IPS DF 6.9 (cell line): ENCODE measurements at regions not wholly inside any gene's neighbourhood (a gene's known extent, or its start where the extent isn't known, plus 50 kb on each side); places are given as distances from the start of the nearest gene placed in this dataset.

Experiments used
- DNase-seq: peaks from one replicate; pipeline ENCODE4 v3.0.0-alpha.2; 2013; ENCODE audit warnings: low read depth, low spot score
- H3K27ac ChIP-seq: one replicate; pipeline ENCODE4 v1.5.1; 2013; ENCODE audit warnings: low read length, control low read depth
- H3K27me3 ChIP-seq: 2 replicates; pipeline ENCODE4 v1.6.1; 2013; ENCODE audit warnings: mild to moderate bottlenecking, low read length; ENCODE audit not compliant: control insufficient read depth, insufficient read depth
- H3K36me3 ChIP-seq: 2 replicates; pipeline ENCODE4 v1.6.1; 2013; ENCODE audit warnings: low read length; ENCODE audit not compliant: control insufficient read depth, insufficient read depth
- H3K4me1 ChIP-seq: 2 replicates; pipeline ENCODE4 v1.6.1; 2013; ENCODE audit warnings: low read length; ENCODE audit not compliant: control insufficient read depth, insufficient read depth
- H3K4me3 ChIP-seq: 2 replicates; pipeline ENCODE4 v1.5.1; 2013; ENCODE audit warnings: mild to moderate bottlenecking, low read length
- H3K9me3 ChIP-seq: 2 replicates; pipeline ENCODE4 v1.6.1; 2013; ENCODE audit warnings: low read length, inconsistent platforms; ENCODE audit not compliant: control insufficient read depth, insufficient read depth
- WGBS: extraction: QIAGEN DNeasy Blood & Tissue Kit; methylation state at CpG from one replicate; pipeline ENCODE4 v1.1.7; 2013; ENCODE audit warnings: mixed read lengths, missing lambda C conversion rate; ENCODE audit not compliant: insufficient read length, insufficient coverage; 5-methylcytosine and 5-hydroxymethylcytosine counted together

- no peak overlapping the region for H3K27ac ChIP-seq
- no peaks in the 10 kb centered on the region for H3K9me3 ChIP-seq
- no peaks in the 10 kb centered on the region for H3K4me1 ChIP-seq
- no peak for DNase-seq
- H3K4me3 ChIP-seq = no peak overlapping the region
- no peaks in the 10 kb centered on the region for H3K27me3 ChIP-seq
- WGBS = no CpG with 5 or more reads among the region's 3 CpGs
- no peaks in the 10 kb centered on the region for H3K36me3 ChIP-seq
Measured at GRCh38 chr3:161555320-161555719, 58.7 kb downstream of the OTOL1 start.

- H3K9me3 ChIP-seq = no peaks in the 10 kb centered on the region
- WGBS = no CpG with 5 or more reads among the region's 3 CpGs
- H3K27me3 ChIP-seq = no peaks in the 10 kb centered on the region
- no peak overlapping the region for H3K4me3 ChIP-seq
- H3K36me3 ChIP-seq = no peaks in the 10 kb centered on the region
- H3K27ac ChIP-seq = no peak overlapping the region
- no peak for DNase-seq
- no peaks in the 10 kb centered on the region for H3K4me1 ChIP-seq
Measured at GRCh38 chr3:161556533-161556932, 59.9 kb downstream of the OTOL1 start.

GRCh38 chr3:161556941-161557340, 60.3 kb downstream of the OTOL1 start:
- Histone ChIP-seq H3K36me3 (no peaks in the 10 kb centered on the region), H3K9me3 (no peaks in the 10 kb centered on the region), H3K4me1 (no peaks in the 10 kb centered on the region), H3K4me3 (no peak overlapping the region), H3K27ac (no peak overlapping the region), H3K27me3 (no peaks in the 10 kb centered on the region)
- DNase-seq = no peak
- WGBS = no CpG with 5 or more reads among the region's 1 CpG

DNA sequence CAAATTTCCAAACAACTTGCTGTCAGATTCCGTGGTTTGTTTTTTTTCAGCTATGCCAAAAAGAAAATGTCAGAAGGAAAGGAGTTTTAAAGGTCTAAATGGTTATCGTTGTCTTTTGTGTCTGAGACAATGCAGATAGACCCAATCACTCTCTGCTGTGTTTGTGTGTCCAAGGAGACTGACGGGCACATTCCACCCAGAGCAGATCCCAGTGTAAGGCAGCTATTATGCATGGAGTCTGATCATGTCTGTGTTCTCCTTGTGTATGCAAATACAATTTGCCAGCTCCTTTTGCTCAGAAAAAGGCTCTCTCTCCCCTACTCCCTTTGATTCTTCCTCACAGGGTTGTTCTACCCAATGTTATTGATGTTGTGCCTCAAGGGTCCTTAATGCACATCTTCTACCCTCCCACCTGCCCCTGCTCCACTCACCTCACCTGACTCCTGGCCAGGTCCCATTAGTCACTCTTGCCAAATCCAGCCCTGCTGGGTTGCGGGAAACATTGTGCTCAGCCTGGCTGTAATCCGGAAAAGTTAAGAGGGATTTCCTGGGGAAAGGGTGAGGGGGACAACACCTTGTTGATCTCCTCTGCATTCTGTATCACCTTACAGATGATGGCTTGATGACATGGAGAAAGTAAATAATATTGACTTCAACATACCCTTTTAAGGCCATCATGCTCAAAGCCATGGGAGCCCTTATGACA, 61.0 kb downstream of the OTOL1 start:
- WGBS = no CpG with 5 or more reads among the region's 5 CpGs

DNA sequence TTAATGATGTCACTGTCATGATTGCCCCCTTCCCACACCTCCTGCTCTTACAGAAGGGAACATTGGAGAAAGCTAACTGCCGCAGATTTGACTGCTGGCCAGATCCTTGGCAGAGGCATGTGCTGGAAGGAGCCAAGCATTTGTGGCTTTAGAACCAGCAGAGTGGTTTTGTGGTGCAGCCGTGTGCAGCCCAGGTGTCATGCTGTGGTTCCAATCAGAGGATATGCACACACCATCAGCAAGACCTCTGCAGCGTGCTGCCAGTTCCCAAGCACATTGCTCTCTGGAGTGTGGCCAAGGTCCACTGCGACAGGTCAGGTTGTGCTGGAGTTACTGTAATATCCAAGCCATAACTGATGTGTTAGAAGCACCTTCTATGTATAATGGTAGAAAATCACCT, 61.6 kb downstream of the OTOL1 start:
- no peak overlapping the region for H3K4me3 ChIP-seq
- no peaks in the 10 kb centered on the region for H3K9me3 ChIP-seq
- no peak for DNase-seq
- H3K4me1 ChIP-seq = no peaks in the 10 kb centered on the region
- WGBS = no CpG with 5 or more reads among the region's 4 CpGs
- no peak overlapping the region for H3K27ac ChIP-seq
- no peaks in the 10 kb centered on the region for H3K27me3 ChIP-seq
- no peaks in the 10 kb centered on the region for H3K36me3 ChIP-seq

More for the DNA sequence above, 61.0 kb downstream of the OTOL1 start:
- DNase-seq = no peak
- H3K27me3 ChIP-seq = no peaks in the 10 kb centered on the region
- H3K4me1 ChIP-seq = no peaks in the 10 kb centered on the region
- H3K36me3 ChIP-seq = no peaks in the 10 kb centered on the region
- H3K27ac ChIP-seq = no peak overlapping the region
- no peak overlapping the region for H3K4me3 ChIP-seq
- H3K9me3 ChIP-seq = no peaks in the 10 kb centered on the region

- no peaks in the 10 kb centered on the region for H3K9me3 ChIP-seq
- no peaks in the 10 kb centered on the region for H3K27me3 ChIP-seq
- no peak overlapping the region for H3K27ac ChIP-seq
- no CpG with 5 or more reads among the region's 6 CpGs for WGBS
- H3K4me1 ChIP-seq = no peaks in the 10 kb centered on the region
- DNase-seq = peak; percentile 11
- no peaks in the 10 kb centered on the region for H3K36me3 ChIP-seq
- H3K4me3 ChIP-seq = no peak overlapping the region
Measured at GRCh38 chr3:161559177-161559998, 62.8 kb downstream of the OTOL1 start.

DNA sequence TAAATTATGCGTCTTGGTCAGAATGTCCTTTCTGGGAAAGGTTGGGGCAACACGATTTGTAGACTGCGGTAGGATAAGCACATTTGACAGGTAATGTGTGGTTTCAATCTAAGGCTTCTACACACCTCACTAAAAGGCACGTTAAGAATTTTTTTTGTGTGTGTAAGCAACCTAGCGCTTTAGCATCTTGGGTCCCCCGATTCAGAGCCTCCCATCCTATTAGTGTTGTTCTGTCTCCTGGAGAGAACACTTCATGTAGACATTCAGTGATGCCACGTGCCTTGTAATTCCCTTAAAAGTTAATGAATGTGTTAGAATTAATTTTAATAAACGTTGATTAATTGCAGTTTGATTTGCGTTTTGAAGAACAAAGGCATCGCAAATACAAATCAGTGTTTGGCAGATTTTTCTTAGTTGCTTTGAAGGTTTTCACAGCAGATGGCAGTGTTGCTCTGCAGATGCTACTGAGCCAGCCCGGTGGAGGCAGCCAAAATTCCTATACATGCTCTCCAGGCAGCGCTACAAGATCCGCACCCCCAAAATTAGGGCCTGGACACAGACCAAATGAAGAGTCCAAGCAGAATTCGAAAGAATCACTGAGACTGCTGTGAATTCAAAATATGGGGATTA, 63.5 kb downstream of the OTOL1 start:
- Histone ChIP-seq H3K4me3 (no peak overlapping the region), H3K36me3 (no peaks in the 10 kb centered on the region)
- no CpG with 5 or more reads among the region's 14 CpGs for WGBS

GRCh38 chr3:161567577-161568361, 71.2 kb downstream of the OTOL1 start:
- WGBS = no CpG with 5 or more reads among the region's 5 CpGs
- Histone ChIP-seq H3K27me3 (no peaks in the 10 kb centered on the region), H3K4me1 (no peaks in the 10 kb centered on the region), H3K4me3 (no peak overlapping the region), H3K36me3 (no peaks in the 10 kb centered on the region), H3K9me3 (no peaks in the 10 kb centered on the region), H3K27ac (no peak overlapping the region)
- DNase-seq = no peak

More for the DNA sequence above, 63.5 kb downstream of the OTOL1 start:
- Histone ChIP-seq H3K4me1 (no peaks in the 10 kb centered on the region), H3K27ac (no peak overlapping the region), H3K9me3 (no peaks in the 10 kb centered on the region), H3K27me3 (no peaks in the 10 kb centered on the region)
- DNase-seq = peak; percentile 60

DNA sequence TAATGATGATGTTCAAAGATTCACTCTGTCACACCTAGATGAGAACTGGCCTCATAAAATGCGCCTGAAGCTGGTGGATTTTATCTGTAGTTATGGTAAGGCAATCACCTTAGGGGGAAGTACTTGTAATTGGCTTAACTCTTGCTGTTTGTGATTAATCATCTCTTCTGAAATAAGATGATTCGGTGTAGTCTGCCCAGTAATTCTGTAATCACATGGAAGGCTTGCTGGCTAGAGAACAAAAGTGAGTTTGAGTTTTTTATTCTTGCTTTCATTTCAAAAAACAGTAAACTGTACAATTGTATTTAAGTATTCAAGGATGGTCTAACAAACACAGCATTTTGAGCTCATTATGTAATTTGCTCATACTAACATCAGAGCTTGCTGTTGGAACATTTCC, 72.1 kb downstream of the OTOL1 start:
- H3K27ac ChIP-seq = no peak overlapping the region
- no peaks in the 10 kb centered on the region for H3K4me1 ChIP-seq
- no peaks in the 10 kb centered on the region for H3K36me3 ChIP-seq
- no peaks in the 10 kb centered on the region for H3K27me3 ChIP-seq
- WGBS = no CpG with 5 or more reads among the region's 2 CpGs
- no peak overlapping the region for H3K4me3 ChIP-seq
- H3K9me3 ChIP-seq = no peaks in the 10 kb centered on the region
- no peak for DNase-seq

DNA sequence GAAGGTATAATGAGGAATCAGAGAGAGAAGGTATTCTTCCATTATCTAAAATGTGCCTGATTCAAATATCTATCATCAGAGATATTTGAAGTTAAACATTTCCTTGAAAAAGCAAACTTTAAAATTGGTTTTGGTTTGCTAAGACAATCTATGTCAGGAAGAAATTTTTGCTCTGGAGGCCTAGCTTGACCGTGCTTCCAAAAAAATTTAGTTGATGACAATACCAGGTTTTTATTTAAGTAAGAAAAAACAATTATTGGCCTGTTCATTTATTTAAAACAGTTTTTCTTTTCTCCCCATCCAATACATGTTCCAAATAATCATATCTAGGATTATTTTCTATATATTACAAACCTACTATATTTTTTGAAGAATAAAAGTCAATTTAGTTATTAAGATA, 75.3 kb downstream of the OTOL1 start:
- H3K36me3 ChIP-seq = no peaks in the 10 kb centered on the region
- no peaks in the 10 kb centered on the region for H3K9me3 ChIP-seq
- no peak overlapping the region for H3K27ac ChIP-seq
- no peaks in the 10 kb centered on the region for H3K4me1 ChIP-seq
- WGBS = no CpG with 5 or more reads among the region's 1 CpG
- DNase-seq = no peak
- no peak overlapping the region for H3K4me3 ChIP-seq
- no peaks in the 10 kb centered on the region for H3K27me3 ChIP-seq
